Stomach (tissue), 4 donors: ENCODE measurements at regions not wholly inside any gene's neighbourhood (a gene's known extent, or its start where the extent isn't known, plus 50 kb on each side); places are given as distances from the start of the nearest gene placed in this dataset.

ENCODE experiments used
- CTCF ChIP-seq, 7 experiments: fragments of 450-650 bp in 4 of 7; fragments of 200-600 bp in 3 of 7; sonication (generic) in 3 of 7; IDR thresholded peaks; one replicate each; pipeline ENCODE4 v1.5.1; 2016 to 2019; ENCODE audit warnings: antibody characterized with exemption in 7 of 7, control low read depth in 2 of 7, mild to moderate bottlenecking in 1 of 7
- EP300 ChIP-seq: sonication (generic); formaldehyde crosslinking; IDR thresholded peaks from one replicate; pipeline ENCODE4 v1.6.1; 2017; ENCODE audit warnings: antibody characterized with exemption
- POLR2A ChIP-seq, 4 donors: fragments of 450-650 bp; IDR thresholded peaks; one replicate each; pipeline ENCODE4 v1.6.1; 2016; ENCODE audit warnings: antibody characterized with exemption in 4 of 4, control low read depth in 2 of 4, mild to moderate bottlenecking in 1 of 4, moderate library complexity in 1 of 4
- POLR2AphosphoS5 ChIP-seq, 3 donors: sonication (generic); formaldehyde crosslinking; IDR thresholded peaks; one replicate each; pipeline ENCODE4 v1.6.1; 2016; ENCODE audit warnings: antibody characterized with exemption in 3 of 3

GRCh38 chr4:121614101-121614500 is 82.7 kb downstream of the ANXA5 start:
- TF ChIP-seq CTCF (IDR thresholded peaks at IDR 0.05): no peak
- no peak for TF ChIP-seq POLR2A (IDR thresholded peaks at IDR 0.05)
- no peak for TF ChIP-seq EP300
- no peak for TF ChIP-seq POLR2AphosphoS5 (IDR thresholded peaks at IDR 0.05)
